Loucy (cell line): ENCODE measurements at regions not wholly inside any gene's neighbourhood (a gene's known extent, or its start where the extent isn't known, plus 50 kb on each side); places are given as distances from the start of the nearest gene placed in this dataset.

Source experiments
- H2AFZ ChIP-seq: fragments of 200-600 bp; sonication (generic); 2 replicates; pipeline ENCODE4 v1.6.0; 2016; ENCODE audit warnings: antibody characterized with exemption, mild to moderate bottlenecking, low read length, moderate library complexity
- H3F3A ChIP-seq: fragments of 200-600 bp; 2 replicates; pipeline ENCODE4 v1.6.0; 2016; ENCODE audit warnings: antibody characterized with exemption, low read depth, mild to moderate bottlenecking
- H3K27me3 ChIP-seq: fragments of 200-600 bp; sonication (generic); 2 replicates; pipeline ENCODE4 v1.6.1; 2014; ENCODE audit warnings: low read length, mild to moderate bottlenecking; ENCODE audit not compliant: insufficient read depth, poor library complexity, severe bottlenecking
- H3K36me3 ChIP-seq: fragments of 200-600 bp; sonication (generic); 2 replicates; pipeline ENCODE4 v1.6.1; 2016; ENCODE audit warnings: low read length; ENCODE audit not compliant: insufficient read depth
- H3K4me1 ChIP-seq: fragments of 200-600 bp; sonication (generic); 2 replicates; pipeline ENCODE4 v1.5.1; 2014; ENCODE audit warnings: low read length, mild to moderate bottlenecking; ENCODE audit not compliant: insufficient read depth, poor library complexity, severe bottlenecking
- H3K4me2 ChIP-seq: fragments of 200-600 bp; sonication (generic); 2 replicates; pipeline ENCODE4 v1.6.0; 2014; ENCODE audit warnings: antibody characterized with exemption, low read length, low read depth, mild to moderate bottlenecking; ENCODE audit not compliant: poor library complexity, severe bottlenecking
- H3K4me3 ChIP-seq: fragments of 200-600 bp; sonication (generic); 2 replicates; pipeline ENCODE4 v1.5.1; 2014; ENCODE audit warnings: low read length, mild to moderate bottlenecking, mixed read lengths; ENCODE audit not compliant: poor library complexity, severe bottlenecking
- H3K79me2 ChIP-seq: fragments of 200-600 bp; sonication (generic); 2 replicates; pipeline ENCODE4 v1.6.1; 2014; ENCODE audit warnings: low read length; ENCODE audit not compliant: insufficient read depth
- H3K9ac ChIP-seq: fragments of 200-600 bp; sonication (generic); 2 replicates; pipeline ENCODE4 v1.6.0; 2014; ENCODE audit warnings: mild to moderate bottlenecking, low read depth, low read length, moderate library complexity; ENCODE audit not compliant: poor library complexity, severe bottlenecking
- H3K9me2 ChIP-seq: fragments of 200-600 bp; sonication (generic); replicated peaks from 2 replicates; pipeline ENCODE4 v1.6.1; 2016; ENCODE audit warnings: low read depth, low read length, mixed read lengths
- H3K9me3 ChIP-seq: fragments of 200-600 bp; sonication (generic); 2 replicates; pipeline ENCODE4 v1.6.1; 2014; ENCODE audit warnings: mild to moderate bottlenecking, antibody characterized with exemption, low read length, low read depth; ENCODE audit not compliant: insufficient read depth
- H4K20me1 ChIP-seq: fragments of 200-600 bp; sonication (generic); 2 replicates; pipeline ENCODE4 v1.6.0; 2014; ENCODE audit warnings: antibody characterized with exemption, low read length, mild to moderate bottlenecking; ENCODE audit not compliant: insufficient read depth, poor library complexity, severe bottlenecking
- CTCF ChIP-seq: fragments of 200-600 bp; sonication (generic); conservative IDR thresholded peaks from 2 replicates; pipeline ENCODE4 v1.5.1; 2014; ENCODE audit warnings: mild to moderate bottlenecking, antibody characterized with exemption, low read length
- EZH2phosphoT487 ChIP-seq: fragments of 200-600 bp; IDR thresholded peaks from 2 replicates; pipeline ENCODE4 v1.6.1; 2018; ENCODE audit warnings: antibody characterized with exemption, mild to moderate bottlenecking, moderate library complexity, borderline replicate concordance

GRCh38 chr15:47431501-47431900 is 285.8 kb upstream of the SEMA6D start:
- no peaks in the 10 kb centered on the region for H3K9me2 ChIP-seq
- no peak overlapping the region for H3K4me3 ChIP-seq

GRCh38 chr15:47432826-47433225 is 284.5 kb upstream of the SEMA6D start:
- Histone ChIP-seq H4K20me1 (no peaks in the 10 kb centered on the region), H3F3A (no peaks in the 10 kb centered on the region), H3K27me3 (no peaks in the 10 kb centered on the region), H3K79me2 (no peaks in the 10 kb centered on the region), H3K9ac (no peak overlapping the region), H3K4me3 (no peak overlapping the region), H2AFZ (no peak overlapping the region), H3K4me1 (no peaks in the 10 kb centered on the region), H3K36me3 (no peaks in the 10 kb centered on the region), H3K4me2 (no peak overlapping the region), H3K9me3 (no peaks in the 10 kb centered on the region), H3K9me2 (no peaks in the 10 kb centered on the region)
- TF ChIP-seq CTCF (no peak), EZH2phosphoT487 (no peak)

More at GRCh38 chr15:47431501-47431900, 285.8 kb upstream of the SEMA6D start:
- no peak for TF ChIP-seq CTCF
- Histone ChIP-seq H4K20me1 (no peaks in the 10 kb centered on the region), H3K36me3 (no peaks in the 10 kb centered on the region), H3K4me2 (no peak overlapping the region), H3K9me3 (no peaks in the 10 kb centered on the region), H3K27me3 (no peaks in the 10 kb centered on the region), H3K79me2 (no peaks in the 10 kb centered on the region), H3K4me1 (no peaks in the 10 kb centered on the region), H2AFZ (no peak overlapping the region), H3F3A (no peaks in the 10 kb centered on the region), H3K9ac (no peak overlapping the region)

- Histone ChIP-seq H3K4me3 (no peak overlapping the region), H3K4me1 (no peaks in the 10 kb centered on the region), H2AFZ (no peak overlapping the region), H3K4me2 (no peak overlapping the region), H3K9ac (no peak overlapping the region), H3K36me3 (no peaks in the 10 kb centered on the region), H3K9me3 (no peaks in the 10 kb centered on the region), H3F3A (no peaks in the 10 kb centered on the region), H3K9me2 (no peaks in the 10 kb centered on the region), H3K79me2 (no peaks in the 10 kb centered on the region), H3K27me3 (no peaks in the 10 kb centered on the region), H4K20me1 (no peaks in the 10 kb centered on the region)
- TF ChIP-seq CTCF, result no peak
- no peak for TF ChIP-seq EZH2phosphoT487
These were observed 282.7 kb upstream of the SEMA6D start for GRCh38 chr15:47434596-47434995.
